ENCODE measurements at regions not wholly inside any gene's neighbourhood (a gene's known extent, or its start where the extent isn't known, plus 50 kb on each side); places are given as distances from the start of the nearest gene placed in this dataset.
"Not testable (repeated sequence)": the region's sequence is repeated elsewhere in the genome, so short reads cannot be mapped to it uniquely, and the experiment has no call there.

- DNase-seq, result no peak
Measured at GRCh38 chr14:106613256-106613655, 1086.9 kb downstream of the TMEM121 start.

- DNase-seq, result peak; percentile 88
Measured at GRCh38 chr14:106618471-106618951, 1092.1 kb downstream of the TMEM121 start.

GRCh38 chr14:106619606-106620005 is 1093.2 kb downstream of the TMEM121 start:
- DNase-seq, result no peak

GRCh38 chr14:106620368-106620767 is 1094.0 kb downstream of the TMEM121 start:
- DNase-seq, result no peak

- peak; percentile 42 for DNase-seq
Measured at GRCh38 chr14:106622200-106622745, 1095.9 kb downstream of the TMEM121 start.

GRCh38 chr14:106625186-106625585 is 1098.8 kb downstream of the TMEM121 start:
- no peak for DNase-seq

- not testable (repeated sequence) for DNase-seq
Measured at GRCh38 chr14:106626469-106626868, 1100.1 kb downstream of the TMEM121 start.

- peak; percentile 76 for DNase-seq
Measured at GRCh38 chr14:106626942-106627588, 1100.7 kb downstream of the TMEM121 start.

- DNase-seq, result no peak
Measured at GRCh38 chr14:106631879-106632278, 1105.5 kb downstream of the TMEM121 start.

GRCh38 chr14:106633721-106634120 is 1107.3 kb downstream of the TMEM121 start:
- no peak for DNase-seq

- no peak for DNase-seq
Measured at GRCh38 chr14:106635569-106635968, 1109.2 kb downstream of the TMEM121 start.

GRCh38 chr14:106638786-106639452 is 1112.5 kb downstream of the TMEM121 start:
- DNase-seq, result peak; percentile 74

GRCh38 chr14:106642090-106642489 is 1115.7 kb downstream of the TMEM121 start:
- DNase-seq, result no peak

- not testable (repeated sequence) for DNase-seq
Measured at GRCh38 chr14:106642971-106643370, 1116.6 kb downstream of the TMEM121 start.

- DNase-seq, result not testable (repeated sequence)
Measured at GRCh38 chr14:106648874-106649273, 1122.5 kb downstream of the TMEM121 start.

GRCh38 chr14:106651016-106651415 is 1124.6 kb downstream of the TMEM121 start:
- no peak for DNase-seq

GRCh38 chr14:106652494-106652893 is 1126.1 kb downstream of the TMEM121 start:
- DNase-seq, result no peak

GRCh38 chr14:106657460-106657859 is 1131.1 kb downstream of the TMEM121 start:
- DNase-seq, result peak; percentile 68

GRCh38 chr14:106658066-106658860 is 1131.9 kb downstream of the TMEM121 start:
- not testable (repeated sequence) for DNase-seq

- DNase-seq, result peak; percentile 72
Measured at GRCh38 chr14:106661561-106661960, 1135.2 kb downstream of the TMEM121 start.

- DNase-seq, result no peak
Measured at GRCh38 chr14:106662936-106663550, 1136.7 kb downstream of the TMEM121 start.

- peak; percentile 70 for DNase-seq
Measured at GRCh38 chr14:106663805-106664410, 1137.5 kb downstream of the TMEM121 start.
